NB4 (cell line): ENCODE measurements at regions not wholly inside any gene's neighbourhood (a gene's known extent, or its start where the extent isn't known, plus 50 kb on each side); places are given as distances from the start of the nearest gene placed in this dataset.
"Not testable (repeated sequence)": the region's sequence is repeated elsewhere in the genome, so short reads cannot be mapped to it uniquely, and the experiment has no call there.

Experiments used
- DNase-seq: peaks from one replicate; pipeline ENCODE4 v3.0.0; 2010; ENCODE audit warnings: low read depth
- H3K4me3 ChIP-seq: one replicate; pipeline ENCODE4 v1.5.1; 2011; ENCODE audit warnings: mild to moderate bottlenecking, low read depth, low read length, moderate library complexity
- MAX ChIP-seq: IDR thresholded peaks from 2 replicates; pipeline ENCODE4 v1.6.1; 2011; ENCODE audit warnings: low read depth, low read length
- MYC ChIP-seq: IDR thresholded peaks from 2 replicates; pipeline ENCODE4 v1.6.1; 2011; ENCODE audit warnings: low read depth, low read length
- POLR2A ChIP-seq: IDR thresholded peaks from 2 replicates; pipeline ENCODE4 v1.6.1; 2011; ENCODE audit warnings: mild to moderate bottlenecking; ENCODE audit not compliant: insufficient read length; ENCODE audit errors: extremely low read depth
- TF ChIP-seq, protein P1 (sequence below): IDR thresholded peaks from one replicate; pipeline ENCODE4 v1.5.1; 2012; ENCODE audit warnings: low read depth, low read length

GRCh38 chr1:9465640-9466039 is 73.6 kb upstream of the SLC25A33 start:
- TF ChIP-seq, protein P1, sequence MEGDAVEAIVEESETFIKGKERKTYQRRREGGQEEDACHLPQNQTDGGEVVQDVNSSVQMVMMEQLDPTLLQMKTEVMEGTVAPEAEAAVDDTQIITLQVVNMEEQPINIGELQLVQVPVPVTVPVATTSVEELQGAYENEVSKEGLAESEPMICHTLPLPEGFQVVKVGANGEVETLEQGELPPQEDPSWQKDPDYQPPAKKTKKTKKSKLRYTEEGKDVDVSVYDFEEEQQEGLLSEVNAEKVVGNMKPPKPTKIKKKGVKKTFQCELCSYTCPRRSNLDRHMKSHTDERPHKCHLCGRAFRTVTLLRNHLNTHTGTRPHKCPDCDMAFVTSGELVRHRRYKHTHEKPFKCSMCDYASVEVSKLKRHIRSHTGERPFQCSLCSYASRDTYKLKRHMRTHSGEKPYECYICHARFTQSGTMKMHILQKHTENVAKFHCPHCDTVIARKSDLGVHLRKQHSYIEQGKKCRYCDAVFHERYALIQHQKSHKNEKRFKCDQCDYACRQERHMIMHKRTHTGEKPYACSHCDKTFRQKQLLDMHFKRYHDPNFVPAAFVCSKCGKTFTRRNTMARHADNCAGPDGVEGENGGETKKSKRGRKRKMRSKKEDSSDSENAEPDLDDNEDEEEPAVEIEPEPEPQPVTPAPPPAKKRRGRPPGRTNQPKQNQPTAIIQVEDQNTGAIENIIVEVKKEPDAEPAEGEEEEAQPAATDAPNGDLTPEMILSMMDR, result no peak
- TF ChIP-seq POLR2A (no peak), MYC (no peak), MAX (no peak)
- H3K4me3 ChIP-seq, result no peak overlapping the region
- no peak for DNase-seq

DNA sequence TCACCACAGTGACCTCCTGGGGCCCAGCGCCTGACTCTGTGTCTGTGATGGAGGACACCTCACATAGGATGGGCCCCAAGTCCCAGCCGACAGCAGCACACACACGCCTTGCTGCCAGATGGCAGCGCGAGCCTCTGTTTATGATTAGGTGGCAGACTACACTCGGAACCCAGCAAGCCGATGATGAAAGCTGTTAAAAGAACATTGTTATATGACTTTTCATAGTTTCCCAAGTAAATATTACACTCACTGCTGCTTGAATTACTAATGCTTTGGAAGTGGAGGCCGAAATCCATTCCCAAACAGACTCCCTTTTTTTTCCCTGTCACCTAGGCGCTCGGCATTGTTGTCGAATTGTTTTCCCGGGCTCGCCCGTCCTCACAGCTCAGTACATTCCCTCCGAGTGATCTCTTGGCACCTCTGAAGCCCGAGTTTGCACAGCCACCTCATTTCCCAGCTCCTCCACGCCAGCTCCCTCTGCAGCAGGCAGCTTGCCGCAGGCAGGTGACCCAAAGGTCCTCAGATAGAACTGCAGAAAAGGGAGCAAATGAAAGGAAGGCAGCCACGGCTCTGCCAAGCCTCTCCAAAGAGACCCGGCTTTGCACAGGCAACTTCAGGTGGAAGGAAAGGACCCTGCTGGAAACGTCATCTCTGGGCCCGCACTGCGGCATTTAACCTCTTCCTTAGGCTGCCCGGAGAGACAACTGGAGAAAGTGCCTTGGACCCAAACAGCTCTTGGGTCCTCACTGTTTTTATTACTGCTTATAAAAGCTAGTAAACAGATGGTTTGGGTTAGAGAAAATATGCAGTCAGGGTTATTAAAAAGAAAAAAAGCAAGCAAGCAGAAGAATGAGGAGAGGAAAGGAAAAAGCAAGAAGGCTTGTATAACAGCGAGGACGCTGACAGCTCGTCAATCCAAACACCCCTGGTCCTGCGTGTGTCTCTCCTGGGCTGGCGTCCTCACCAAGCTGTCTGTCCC is 72.2 kb upstream of the SLC25A33 start:
- TF ChIP-seq MYC (no peak), POLR2A (no peak), MAX (no peak)
- TF ChIP-seq, protein P1, result no peak
- DNase-seq, result no peak
- H3K4me3 ChIP-seq, result no peak overlapping the region

- not testable (repeated sequence) for DNase-seq, H3K4me3 ChIP-seq
Measured at GRCh38 chr1:9469882-9470281, 69.4 kb upstream of the SLC25A33 start.

- DNase-seq, result no peak
- TF ChIP-seq, protein P1, result no peak
- TF ChIP-seq MAX (no peak), MYC (no peak), POLR2A (no peak)
- H3K4me3 ChIP-seq, result no peak overlapping the region
Measured at GRCh38 chr1:9471679-9472078, 67.6 kb upstream of the SLC25A33 start.

DNA sequence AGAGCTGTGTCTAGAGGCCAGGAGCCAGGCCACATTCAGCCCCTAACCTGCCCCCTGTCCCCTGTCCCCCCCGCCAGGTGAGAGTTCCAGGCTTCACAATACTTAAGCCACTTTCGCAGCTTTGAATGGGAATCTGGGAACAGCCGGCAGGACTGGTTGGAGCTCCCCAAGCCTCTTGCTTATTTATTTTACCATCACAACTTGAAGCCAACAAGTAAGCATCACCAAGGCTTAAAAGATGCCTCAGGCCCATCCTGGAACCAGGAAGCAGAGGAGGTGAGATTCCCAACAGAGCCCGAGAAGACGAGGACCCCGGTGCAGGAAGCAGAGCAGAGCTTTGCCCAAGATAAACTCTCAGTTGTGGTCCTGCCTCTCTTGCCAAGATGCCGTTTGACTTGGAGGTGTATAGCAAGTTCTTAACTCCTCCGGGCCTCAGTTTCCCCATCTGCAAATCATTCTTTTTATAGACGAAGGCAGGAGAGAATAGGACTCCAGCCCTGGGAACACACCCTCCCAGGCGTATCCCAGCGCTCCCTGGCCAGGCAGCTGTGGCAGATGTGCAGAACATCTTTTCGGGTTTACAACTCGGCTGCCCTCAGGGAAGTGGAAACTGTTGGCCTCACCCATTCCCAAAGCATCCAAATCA is 66.8 kb upstream of the SLC25A33 start:
- H3K4me3 ChIP-seq, result no peak overlapping the region
- no peak for DNase-seq
- TF ChIP-seq MYC (no peak), MAX (no peak), POLR2A (no peak)
- TF ChIP-seq, protein P1, result no peak
